ENCODE measurements at regions not wholly inside any gene's neighbourhood (a gene's known extent, or its start where the extent isn't known, plus 50 kb on each side); places are given as distances from the start of the nearest gene placed in this dataset.

GRCh38 chr5:174311531-174312269 is 266.2 kb downstream of the NSG2 start (continued):
- TF ChIP-seq IRF3 (IDR thresholded peaks at IDR 0.05) = no peak
- TF ChIP-seq, protein P1, sequence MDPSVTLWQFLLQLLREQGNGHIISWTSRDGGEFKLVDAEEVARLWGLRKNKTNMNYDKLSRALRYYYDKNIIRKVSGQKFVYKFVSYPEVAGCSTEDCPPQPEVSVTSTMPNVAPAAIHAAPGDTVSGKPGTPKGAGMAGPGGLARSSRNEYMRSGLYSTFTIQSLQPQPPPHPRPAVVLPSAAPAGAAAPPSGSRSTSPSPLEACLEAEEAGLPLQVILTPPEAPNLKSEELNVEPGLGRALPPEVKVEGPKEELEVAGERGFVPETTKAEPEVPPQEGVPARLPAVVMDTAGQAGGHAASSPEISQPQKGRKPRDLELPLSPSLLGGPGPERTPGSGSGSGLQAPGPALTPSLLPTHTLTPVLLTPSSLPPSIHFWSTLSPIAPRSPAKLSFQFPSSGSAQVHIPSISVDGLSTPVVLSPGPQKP (IDR thresholded peaks at IDR 0.05; ENCODE audit: low read depth, low read length) = no peak
- no peak for TF ChIP-seq ZNF24 (IDR thresholded peaks at IDR 0.05)
- TF ChIP-seq JUNB (IDR thresholded peaks at IDR 0.05) = no peak
- TF ChIP-seq ATF2 (IDR thresholded peaks at IDR 0.05; ENCODE audit: low read length) = no peak
- TF ChIP-seq ZBTB4 (CRISPR knock-in tag; IDR thresholded peaks at IDR 0.05) = no peak
- TF ChIP-seq KAT2A (conservative IDR thresholded peaks at IDR 0.05; ENCODE audit: control insufficient read depth, low read depth, low read length) = no peak
- TF ChIP-seq FOXM1 (IDR thresholded peaks at IDR 0.05; ENCODE audit: low read depth, low read length) = no peak
- no peak for TF ChIP-seq HCFC1 (IDR thresholded peaks at IDR 0.05; ENCODE audit: low read length)
- no peak for TF ChIP-seq FOXK2 (IDR thresholded peaks at IDR 0.05)
- no peak for TF ChIP-seq GATAD2B (conservative IDR thresholded peaks at IDR 0.05; ENCODE audit: low read depth)
- no peak for TF ChIP-seq SMAD1 (IDR thresholded peaks at IDR 0.05; ENCODE audit: low read depth, partially characterized antibody)
- TF ChIP-seq, protein P2, sequence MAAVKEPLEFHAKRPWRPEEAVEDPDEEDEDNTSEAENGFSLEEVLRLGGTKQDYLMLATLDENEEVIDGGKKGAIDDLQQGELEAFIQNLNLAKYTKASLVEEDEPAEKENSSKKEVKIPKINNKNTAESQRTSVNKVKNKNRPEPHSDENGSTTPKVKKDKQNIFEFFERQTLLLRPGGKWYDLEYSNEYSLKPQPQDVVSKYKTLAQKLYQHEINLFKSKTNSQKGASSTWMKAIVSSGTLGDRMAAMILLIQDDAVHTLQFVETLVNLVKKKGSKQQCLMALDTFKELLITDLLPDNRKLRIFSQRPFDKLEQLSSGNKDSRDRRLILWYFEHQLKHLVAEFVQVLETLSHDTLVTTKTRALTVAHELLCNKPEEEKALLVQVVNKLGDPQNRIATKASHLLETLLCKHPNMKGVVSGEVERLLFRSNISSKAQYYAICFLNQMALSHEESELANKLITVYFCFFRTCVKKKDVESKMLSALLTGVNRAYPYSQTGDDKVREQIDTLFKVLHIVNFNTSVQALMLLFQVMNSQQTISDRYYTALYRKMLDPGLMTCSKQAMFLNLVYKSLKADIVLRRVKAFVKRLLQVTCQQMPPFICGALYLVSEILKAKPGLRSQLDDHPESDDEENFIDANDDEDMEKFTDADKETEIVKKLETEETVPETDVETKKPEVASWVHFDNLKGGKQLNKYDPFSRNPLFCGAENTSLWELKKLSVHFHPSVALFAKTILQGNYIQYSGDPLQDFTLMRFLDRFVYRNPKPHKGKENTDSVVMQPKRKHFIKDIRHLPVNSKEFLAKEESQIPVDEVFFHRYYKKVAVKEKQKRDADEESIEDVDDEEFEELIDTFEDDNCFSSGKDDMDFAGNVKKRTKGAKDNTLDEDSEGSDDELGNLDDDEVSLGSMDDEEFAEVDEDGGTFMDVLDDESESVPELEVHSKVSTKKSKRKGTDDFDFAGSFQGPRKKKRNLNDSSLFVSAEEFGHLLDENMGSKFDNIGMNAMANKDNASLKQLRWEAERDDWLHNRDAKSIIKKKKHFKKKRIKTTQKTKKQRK (IDR thresholded peaks at IDR 0.05; ENCODE audit: low read depth, low read length) = no peak
- TF ChIP-seq STAT1 (conservative IDR thresholded peaks at IDR 0.05) = no peak
- TF ChIP-seq RAD21 (IDR thresholded peaks at IDR 0.05; ENCODE audit: insufficient read depth, low read depth, low read length) = peak; percentile 75
- no peak for TF ChIP-seq PAX5 (IDR thresholded peaks at IDR 0.05; ENCODE audit: borderline replicate concordance, low read depth, low read length)
- TF ChIP-seq CEBPB (IDR thresholded peaks at IDR 0.05; ENCODE audit: borderline replicate concordance in 1 of 2, low read depth in 2 of 2, low read length in 2 of 2) = no peak
- peak in 1 of 2 experiments; percentile 27; a peak in 1 of 4 replicates for TF ChIP-seq BHLHE40 (IDR thresholded peaks at IDR 0.05; ENCODE audit: borderline replicate concordance in 1 of 2, low read depth in 2 of 2, low read length in 1 of 2)
- peak; percentile 39; the same call in 1 of the 2 replicates for TF ChIP-seq DPF2 (IDR thresholded peaks at IDR 0.05)
- TF ChIP-seq EGR1 (IDR thresholded peaks at IDR 0.05; ENCODE audit: borderline replicate concordance in 1 of 2, low read depth in 2 of 2, low read length in 2 of 2) = no peak

Measured in GM12878 (cell line).